Aorta (tissue), 5 donors: ENCODE measurements at regions not wholly inside any gene's neighbourhood (a gene's known extent, or its start where the extent isn't known, plus 50 kb on each side); places are given as distances from the start of the nearest gene placed in this dataset.

Experiments
- ATAC-seq: fragments of 200-7000 bp; cut with Tn5 transposase; one replicate; pipeline ENCODE4 v1.9.1; 2022; ENCODE audit warnings: moderate library complexity; ENCODE audit not compliant: low FRiP score
- DNase-seq, 2 donors: peaks; one replicate each; pipeline ENCODE4 v3.0.0-alpha.2; 2020
- H3K27ac ChIP-seq, 2 donors: one replicate each; pipeline ENCODE4 v1.5.1; 2013; ENCODE audit warnings: low read length in 2 of 2, mild to moderate bottlenecking in 2 of 2, moderate library complexity in 2 of 2, control low read depth in 1 of 2, inconsistent platforms in 1 of 2, low read depth in 1 of 2
- H3K27me3 ChIP-seq, 2 donors: one replicate each; pipeline ENCODE4 v1.6.1; 2013; ENCODE audit warnings: control low read depth in 1 of 2, low read length in 1 of 2, mild to moderate bottlenecking in 1 of 2, moderate library complexity in 1 of 2; ENCODE audit not compliant: insufficient read depth in 2 of 2, control insufficient read depth in 1 of 2
- H3K36me3 ChIP-seq, 2 donors: one replicate each; pipeline ENCODE4 v1.6.1; 2013; ENCODE audit warnings: control low read depth in 1 of 2, low read length in 1 of 2, mild to moderate bottlenecking in 1 of 2; ENCODE audit not compliant: insufficient read depth in 2 of 2, control insufficient read depth in 1 of 2
- H3K4me1 ChIP-seq, 2 donors: one replicate each; pipeline ENCODE4 v1.6.1; 2013; ENCODE audit warnings: low read length in 2 of 2, control low read depth in 1 of 2, mild to moderate bottlenecking in 1 of 2, moderate library complexity in 1 of 2; ENCODE audit not compliant: insufficient read depth in 2 of 2, control insufficient read depth in 1 of 2
- H3K4me3 ChIP-seq, 2 donors: one replicate each; pipeline ENCODE4 v1.5.1; 2013; ENCODE audit warnings: low read length in 2 of 2, control low read depth in 1 of 2, mild to moderate bottlenecking in 1 of 2
- H3K9me3 ChIP-seq: one replicate; pipeline ENCODE4 v1.6.1; 2013; ENCODE audit warnings: mild to moderate bottlenecking, low read length; ENCODE audit not compliant: control insufficient read depth
- WGBS, 2 donors: extraction: QIAGEN DNeasy Blood & Tissue Kit; methylation state at CpG; one replicate each; pipeline ENCODE4 v1.1.7; 2013; 5-methylcytosine and 5-hydroxymethylcytosine counted together
- intact Hi-C, 2 donors: fragments of 100-400 bp; cut with DNase I; formaldehyde crosslinking; loops; one replicate each; pipeline versions ENCODE4 v1.14.2 to v1.15.0; 2022
- donor health status: healthy with polysubstance abuse.
- donor health status: Bipolar disorder and iron deficiency.
- donor health status: DM: no; HTN: no; CAD: no.
- donor health status: DM: no; HTN: no; CAD: no.
- donor health status: DM: yes; HTN: yes; CAD: no.

- no peaks in the 10 kb centered on the region for H3K4me1 ChIP-seq
- intact Hi-C loops, result no loop called here
- DNase-seq, result no peak
- H3K27me3 ChIP-seq, result no peaks in the 10 kb centered on the region
- no peak overlapping the region for H3K27ac ChIP-seq
- 85 to 92% methylated on average over 7 of the region's 7 CpGs for WGBS, 2 donors
- no peak for ATAC-seq
- no peaks in the 10 kb centered on the region for H3K36me3 ChIP-seq
- no peaks in the 10 kb centered on the region for H3K9me3 ChIP-seq
- H3K4me3 ChIP-seq, result no peak overlapping the region
These were observed 547.3 kb upstream of the GBE1 start for GRCh38 chr3:82308755-82309154.

GRCh38 chr3:82306189-82306588, 544.7 kb upstream of the GBE1 start:
- no peak for ATAC-seq
- Histone ChIP-seq H3K4me1 (no peaks in the 10 kb centered on the region), H3K27me3 (no peaks in the 10 kb centered on the region), H3K36me3 (no peaks in the 10 kb centered on the region), H3K9me3 (no peaks in the 10 kb centered on the region), H3K27ac (no peak overlapping the region), H3K4me3 (no peak overlapping the region)
- no peak for DNase-seq
- 76 to 94% methylated on average over 1 of the region's 1 CpG for WGBS, 2 donors
- intact Hi-C loops, result no loop called here

GRCh38 chr3:82294609-82295008, 533.2 kb upstream of the GBE1 start:
- no peak for DNase-seq

GRCh38 chr3:82293867-82294266, 532.4 kb upstream of the GBE1 start:
- Histone ChIP-seq H3K27ac (no peak overlapping the region), H3K4me1 (no peaks in the 10 kb centered on the region), H3K27me3 (no peaks in the 10 kb centered on the region), H3K4me3 (no peak overlapping the region), H3K9me3 (no peaks in the 10 kb centered on the region), H3K36me3 (no peaks in the 10 kb centered on the region)
- DNase-seq (no peak), ATAC-seq (no peak)
- intact Hi-C loops, result no loop called here

More at GRCh38 chr3:82294609-82295008, 533.2 kb upstream of the GBE1 start:
- intact Hi-C loops, result no loop called here
- Histone ChIP-seq H3K36me3 (no peaks in the 10 kb centered on the region), H3K27ac (no peak overlapping the region), H3K27me3 (no peaks in the 10 kb centered on the region), H3K9me3 (no peaks in the 10 kb centered on the region), H3K4me3 (no peak overlapping the region), H3K4me1 (no peaks in the 10 kb centered on the region)
- 48 to 54% methylated on average over 3 of the region's 3 CpGs for WGBS, 2 donors
- ATAC-seq, result no peak

GRCh38 chr3:82293435-82293834, 532.0 kb upstream of the GBE1 start:
- intact Hi-C loops, result no loop called here
- H3K9me3 ChIP-seq, result no peaks in the 10 kb centered on the region
- 78 to 83% methylated on average over 1 of the region's 1 CpG for WGBS, 2 donors
- no peak overlapping the region for H3K4me3 ChIP-seq
- no peaks in the 10 kb centered on the region for H3K4me1 ChIP-seq
- H3K27me3 ChIP-seq, result no peaks in the 10 kb centered on the region
- H3K27ac ChIP-seq, result no peak overlapping the region
- no peak for ATAC-seq
- no peaks in the 10 kb centered on the region for H3K36me3 ChIP-seq
- DNase-seq, result no peak

- intact Hi-C loops, result no loop called here
- no peak for ATAC-seq
- Histone ChIP-seq H3K4me3 (no peak overlapping the region), H3K4me1 (no peaks in the 10 kb centered on the region), H3K27ac (no peak overlapping the region), H3K36me3 (no peaks in the 10 kb centered on the region), H3K27me3 (no peaks in the 10 kb centered on the region), H3K9me3 (peaks cover 2% of the 10 kb centered on the region)
- 90 to 95% methylated on average over 3 of the region's 3 CpGs for WGBS, 2 donors
- no peak for DNase-seq
These were observed 526.1 kb upstream of the GBE1 start for GRCh38 chr3:82287562-82287961.

- H3K27me3 ChIP-seq, result no peaks in the 10 kb centered on the region
- H3K4me1 ChIP-seq, result no peaks in the 10 kb centered on the region
- whole genome bisulfite sequencing, 2 donors, result 55 to 60% methylated on average over 3 of the region's 3 CpGs
- H3K27ac ChIP-seq, result no peak overlapping the region
- no peak overlapping the region for H3K4me3 ChIP-seq
- H3K9me3 ChIP-seq, result no peaks in the 10 kb centered on the region
- H3K36me3 ChIP-seq, result no peaks in the 10 kb centered on the region
- DNase-seq, result no peak
- intact Hi-C loops, result no loop called here
- ATAC-seq, result no peak
These were observed 519.8 kb upstream of the GBE1 start for GRCh38 chr3:82281205-82281604.

- ATAC-seq, result no peak
These were observed 515.5 kb upstream of the GBE1 start for GRCh38 chr3:82276992-82277391.

GRCh38 chr3:82274897-82275296, 513.5 kb upstream of the GBE1 start:
- Histone ChIP-seq H3K36me3 (no peaks in the 10 kb centered on the region), H3K27me3 (no peaks in the 10 kb centered on the region), H3K4me1 (no peaks in the 10 kb centered on the region), H3K4me3 (no peak overlapping the region), H3K27ac (no peak overlapping the region), H3K9me3 (no peaks in the 10 kb centered on the region)
- DNase-seq (no peak), ATAC-seq (no peak)
- intact Hi-C loops, result no loop called here

More at GRCh38 chr3:82276992-82277391, 515.5 kb upstream of the GBE1 start:
- DNase-seq, result no peak
- Histone ChIP-seq H3K4me3 (no peak overlapping the region), H3K36me3 (no peaks in the 10 kb centered on the region), H3K4me1 (no peaks in the 10 kb centered on the region), H3K9me3 (no peaks in the 10 kb centered on the region), H3K27me3 (no peaks in the 10 kb centered on the region), H3K27ac (no peak overlapping the region)
- intact Hi-C loops, result no loop called here
- WGBS, 2 donors, result 68 to 74% methylated on average over 1 of the region's 1 CpG
